GM18511 (cell line): ENCODE measurements at regions not wholly inside any gene's neighbourhood (a gene's known extent, or its start where the extent isn't known, plus 50 kb on each side); places are given as distances from the start of the nearest gene placed in this dataset.

Source experiments
- ATAC-seq: cut with Tn5 transposase; IDR thresholded peaks from one replicate; pipeline ENCODE4 v1.9.1; 2021; ENCODE audit warnings: mild to moderate bottlenecking, moderate library complexity; ENCODE audit not compliant: unreplicated experiment

GRCh38 chr5:133801955-133802751 is 166.3 kb downstream of the C5orf15 start:
- no peak for ATAC-seq

DNA sequence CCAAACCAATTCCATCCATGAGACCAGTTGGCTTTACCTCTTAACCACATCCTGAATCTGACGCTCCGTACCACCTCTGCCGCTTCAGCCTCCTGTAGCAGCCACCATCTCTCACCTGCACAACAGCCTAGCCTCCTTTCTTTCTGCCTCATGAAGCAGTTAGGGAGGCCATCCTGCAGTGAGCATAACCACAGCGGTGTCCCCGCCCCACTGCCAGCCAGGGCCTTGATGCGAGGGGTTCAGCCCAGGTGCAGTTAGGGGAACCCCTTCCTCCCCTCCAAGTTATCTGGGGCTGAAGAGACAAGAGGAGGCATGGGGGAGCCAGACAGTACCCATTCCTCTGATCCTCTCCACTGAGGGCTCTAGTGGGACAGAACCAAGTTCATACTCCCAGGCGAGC is 167.0 kb downstream of the C5orf15 start:
- no peak for ATAC-seq

DNA sequence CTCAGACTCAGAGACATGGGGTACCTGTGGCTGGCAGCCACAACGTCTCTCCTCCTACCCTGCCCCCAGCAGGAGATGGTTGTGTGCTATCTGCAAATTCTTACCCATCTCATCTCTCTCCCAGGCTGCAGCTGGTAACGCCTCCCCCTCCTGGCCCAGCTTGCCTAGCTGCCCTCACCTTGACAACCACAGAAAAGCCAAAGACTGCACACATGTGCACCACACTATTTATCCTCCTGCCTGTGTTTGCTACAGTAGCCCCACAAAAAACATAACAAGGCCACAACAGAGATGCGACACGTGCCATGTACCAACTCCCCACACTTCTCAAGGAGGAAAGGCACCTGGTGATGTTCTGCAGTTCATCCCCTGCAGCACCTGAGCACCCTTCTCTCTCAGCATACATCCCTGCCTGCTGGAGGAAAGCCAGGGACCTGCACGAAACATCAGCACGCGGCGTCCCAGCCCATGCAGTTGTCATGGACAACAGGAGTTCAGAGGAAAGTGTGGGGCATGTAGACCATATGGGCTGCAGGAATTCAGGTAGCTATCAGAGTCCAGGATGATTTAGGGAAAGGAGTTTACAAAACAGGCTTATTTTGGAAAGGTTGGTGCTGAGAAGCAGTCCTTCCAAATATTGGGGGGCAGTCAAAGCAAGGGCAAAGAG is 168.7 kb downstream of the C5orf15 start:
- ATAC-seq: no peak

- ATAC-seq: no peak
These were observed 171.3 kb downstream of the C5orf15 start for GRCh38 chr5:133797167-133797566.

- no peak for ATAC-seq
These were observed 172.2 kb downstream of the C5orf15 start for GRCh38 chr5:133796186-133796585.

DNA sequence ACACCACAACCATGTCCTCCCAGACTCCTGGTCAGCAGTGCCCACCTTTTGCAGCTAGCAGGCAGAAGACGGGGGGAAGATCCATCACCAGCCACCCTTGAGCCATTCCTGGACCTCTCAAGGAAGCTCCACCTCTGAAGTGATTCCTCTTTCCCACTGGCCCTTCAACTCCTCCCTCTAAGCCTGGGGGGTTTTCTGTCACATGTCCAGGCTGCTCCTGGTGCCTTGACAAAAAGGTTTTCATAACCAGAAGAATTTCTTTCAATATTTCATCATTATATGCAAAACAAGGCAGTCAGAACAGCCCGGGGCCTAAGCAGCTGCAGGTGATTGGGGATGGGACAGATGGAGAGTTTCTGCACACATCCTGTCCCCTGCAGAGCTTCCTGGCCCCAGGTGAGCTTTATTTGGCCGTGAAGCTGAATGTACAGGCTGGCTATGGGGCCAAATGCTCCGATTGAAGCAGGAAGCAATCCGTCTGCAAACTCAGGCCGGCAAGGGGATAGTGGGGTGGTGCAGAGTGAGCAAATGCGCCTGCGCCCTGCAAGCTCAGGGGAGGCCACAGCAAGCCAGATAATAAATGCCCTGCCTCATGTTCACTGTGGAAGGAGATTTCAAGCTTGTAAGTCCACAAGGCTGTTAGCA is 173.5 kb downstream of the C5orf15 start:
- no peak for ATAC-seq

GRCh38 chr5:133793756-133794465 is 174.5 kb downstream of the C5orf15 start:
- no peak for ATAC-seq

DNA sequence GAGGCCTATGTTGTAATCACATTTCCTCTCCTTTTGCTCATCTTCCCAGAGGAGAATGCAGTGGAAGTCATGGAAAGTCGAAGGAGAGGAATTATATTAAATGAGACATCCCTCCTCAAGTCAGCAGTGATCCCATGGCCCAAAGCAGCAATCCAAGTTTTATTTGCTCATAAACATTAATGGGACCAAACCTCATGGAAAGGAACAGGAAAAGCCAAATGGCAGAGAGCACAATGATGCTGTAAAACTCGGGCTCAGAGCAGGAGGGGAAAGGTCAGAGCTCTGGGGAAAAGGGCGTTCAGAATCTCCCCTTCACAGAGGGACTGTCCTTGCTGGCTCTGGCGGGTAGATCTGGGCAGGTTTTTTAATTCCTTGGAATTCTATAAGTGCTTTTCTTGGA is 175.8 kb downstream of the C5orf15 start:
- ATAC-seq: no peak

GRCh38 chr5:133792024-133792423 is 176.4 kb downstream of the C5orf15 start:
- ATAC-seq: no peak

GRCh38 chr5:133790898-133791297 is 177.5 kb downstream of the C5orf15 start:
- ATAC-seq: no peak

DNA sequence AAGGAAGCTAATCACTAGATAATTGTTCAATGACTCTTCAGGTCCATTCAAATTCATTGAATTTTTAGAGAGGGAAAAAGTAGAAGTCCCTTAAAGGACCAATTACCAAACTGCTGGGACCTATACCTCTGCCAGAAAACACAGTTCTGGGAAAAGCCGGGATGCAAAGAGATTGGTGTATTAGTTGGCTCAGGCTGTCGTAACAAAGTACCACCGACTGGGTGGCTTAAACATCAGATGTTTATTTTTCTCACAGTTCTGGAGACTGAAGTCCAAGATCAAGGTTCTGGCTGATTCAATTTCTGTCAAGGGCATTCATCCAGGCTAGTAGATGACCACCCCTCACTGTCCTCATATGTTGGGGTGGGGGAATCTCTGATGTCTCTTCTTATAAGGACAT is 177.1 kb upstream of the FSTL4 start:
- ATAC-seq: no peak

GRCh38 chr5:133788121-133788520 is 175.8 kb upstream of the FSTL4 start:
- ATAC-seq: no peak

- no peak for ATAC-seq
These were observed 174.1 kb upstream of the FSTL4 start for GRCh38 chr5:133786420-133786819.

DNA sequence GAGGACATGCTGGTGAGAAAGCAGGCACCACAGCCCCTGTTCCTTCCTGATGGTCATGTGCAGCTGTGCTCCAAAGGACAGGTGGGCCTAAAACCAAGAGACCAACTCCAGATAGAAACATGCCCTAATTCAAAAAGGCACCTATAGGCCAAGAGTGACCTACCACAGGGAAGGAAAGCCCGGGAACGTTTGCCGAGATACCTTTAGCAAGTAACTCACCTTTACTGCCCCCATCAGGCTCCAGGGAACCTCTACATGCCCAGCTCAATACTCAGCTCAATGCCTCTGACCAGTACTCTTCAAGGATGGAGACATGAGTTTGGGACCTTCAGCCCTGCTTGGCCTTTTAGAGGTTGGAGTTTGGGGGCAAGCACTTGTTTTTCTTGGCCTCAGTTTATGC is 172.8 kb upstream of the FSTL4 start:
- no peak for ATAC-seq

- ATAC-seq: no peak
These were observed 171.1 kb upstream of the FSTL4 start for GRCh38 chr5:133783481-133783880.

GRCh38 chr5:133782736-133783135 is 170.4 kb upstream of the FSTL4 start:
- ATAC-seq: no peak

DNA sequence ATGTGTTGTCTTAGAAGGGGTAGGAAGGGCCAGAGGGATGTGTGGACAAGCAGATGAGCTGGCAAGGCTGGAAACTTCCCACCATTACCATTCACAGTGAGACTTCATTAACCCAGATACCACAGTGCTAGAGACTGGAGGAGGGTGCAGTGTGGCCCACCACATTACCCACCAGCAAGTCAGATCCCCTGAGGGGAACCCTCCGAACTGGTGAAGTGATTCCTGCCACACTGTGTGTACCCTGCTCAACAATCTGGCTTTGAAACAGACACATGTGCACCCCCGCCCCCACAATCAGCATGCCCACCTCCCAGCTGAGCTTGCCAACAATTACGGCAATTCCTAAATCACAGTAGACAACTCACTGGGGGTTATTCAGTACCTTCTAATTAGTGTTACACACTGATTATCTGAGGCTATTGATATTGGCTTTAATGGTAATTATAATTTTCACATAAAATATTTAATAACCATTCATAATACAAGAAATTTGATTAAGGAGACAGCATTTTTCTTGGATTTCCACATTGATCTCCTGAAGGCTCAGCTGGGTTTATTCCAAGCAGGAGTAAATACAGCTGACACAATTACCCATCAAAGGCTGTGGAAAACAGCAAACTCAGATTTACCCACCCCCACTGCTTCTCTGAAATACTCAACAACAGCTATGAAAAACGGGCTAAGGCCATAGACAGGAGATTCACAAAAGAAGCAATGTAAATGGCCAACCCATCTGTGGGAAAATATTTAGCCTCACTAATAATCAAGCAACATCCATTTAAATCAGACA is 169.3 kb upstream of the FSTL4 start:
- no peak for ATAC-seq

DNA sequence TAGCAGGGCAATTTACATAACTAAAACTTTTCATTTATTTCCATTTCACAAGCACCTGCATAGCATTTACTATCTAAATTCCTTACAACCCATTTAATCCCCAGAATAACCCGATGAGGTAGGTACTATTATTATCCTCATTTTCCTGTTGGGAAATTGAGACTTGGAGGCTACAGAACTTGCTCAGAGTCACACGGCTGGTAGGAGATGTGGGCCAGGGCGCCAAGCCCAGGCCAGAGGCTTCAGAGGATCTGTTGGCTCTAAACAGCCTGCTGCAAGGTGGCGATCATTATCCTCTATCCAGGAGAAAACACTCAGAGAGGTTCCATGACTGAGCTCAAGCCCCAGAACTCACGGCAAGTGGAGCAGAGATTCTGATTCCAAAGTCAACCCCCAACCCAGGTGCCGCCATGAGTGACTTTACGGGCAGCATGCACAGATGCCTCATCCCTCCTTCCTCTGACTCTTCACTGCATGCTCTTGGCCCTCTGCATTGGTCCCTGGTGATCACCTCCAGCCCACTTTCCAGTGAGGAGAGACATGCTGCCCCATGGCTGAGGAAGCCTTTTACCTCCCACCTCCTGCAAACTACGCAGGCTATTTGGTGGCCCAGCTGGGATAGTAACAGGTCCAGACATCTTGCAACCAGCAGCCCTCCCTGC is 168.4 kb upstream of the FSTL4 start:
- no peak for ATAC-seq

DNA sequence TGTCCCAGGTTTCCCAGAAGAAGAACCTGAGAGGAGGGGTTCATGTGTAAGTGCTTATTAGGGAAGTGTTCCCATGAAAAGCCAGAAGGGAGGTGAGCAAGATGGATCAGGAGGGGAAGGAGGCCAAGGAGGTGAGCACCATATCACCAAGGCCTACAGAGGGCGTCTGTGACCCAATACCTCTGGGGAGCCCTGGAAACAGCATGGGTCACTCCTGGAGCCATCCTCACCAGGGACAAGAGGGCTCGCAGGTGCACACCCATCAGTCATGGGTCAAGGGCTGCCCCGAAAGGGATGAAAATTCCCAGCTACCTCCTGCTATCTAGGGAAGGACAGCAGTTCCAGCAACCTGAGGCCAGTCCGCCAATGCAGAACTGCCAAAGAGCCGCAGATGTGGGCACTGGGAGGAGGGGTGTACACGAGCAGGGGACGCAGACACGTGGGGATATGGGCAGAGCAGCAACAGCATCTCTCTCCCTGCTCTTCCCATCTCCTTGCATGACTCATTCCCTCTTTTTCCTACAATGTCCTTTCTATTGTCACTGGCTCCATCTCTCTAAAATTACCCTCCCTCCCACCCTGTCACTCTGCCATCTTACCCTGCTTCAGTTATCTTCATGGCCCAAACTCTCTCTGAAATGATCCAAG is 167.6 kb upstream of the FSTL4 start:
- no peak for ATAC-seq

DNA sequence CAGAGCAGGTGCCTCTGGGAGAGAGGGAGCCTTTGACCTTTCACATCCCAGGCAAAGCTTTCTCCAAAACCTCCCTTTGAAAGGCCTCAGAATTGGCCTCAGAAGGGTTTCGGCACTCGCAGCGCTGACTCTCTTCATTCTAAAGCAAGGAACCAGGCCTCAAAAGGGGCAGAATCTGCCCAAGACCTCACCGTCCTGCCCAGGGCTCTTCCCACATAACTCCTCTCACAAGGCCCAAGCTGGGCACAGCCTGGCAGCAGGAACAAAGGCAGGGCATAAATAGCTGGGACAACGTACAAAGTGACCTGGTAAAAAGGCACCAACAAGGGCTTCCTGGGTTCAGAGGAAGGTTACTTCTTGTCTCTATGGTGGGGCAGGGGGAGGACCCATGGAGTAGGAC is 166.3 kb upstream of the FSTL4 start:
- no peak for ATAC-seq
